PFSK-1 (cell line): ENCODE measurements at regions not wholly inside any gene's neighbourhood (a gene's known extent, or its start where the extent isn't known, plus 50 kb on each side); places are given as distances from the start of the nearest gene placed in this dataset.

Experiments
- FOXP2 ChIP-seq: optimal IDR thresholded peaks from 2 replicates; pipeline ENCODE3; 2011; ENCODE audit warnings: borderline replicate concordance, control low read depth, inconsistent platforms; ENCODE audit not compliant: insufficient read depth; ENCODE audit errors: extremely low read length, extremely low read depth
- POLR2AphosphoS5 ChIP-seq: IDR thresholded peaks from 2 replicates; pipeline ENCODE4 v1.6.1; 2012; ENCODE audit warnings: low read depth, mild to moderate bottlenecking, control low read depth, low read length, moderate library complexity
- REST ChIP-seq, 2 experiments: IDR thresholded peaks; 2 replicates each; pipeline versions ENCODE4 v1.6.1 to v1.8.0; 2011 to 2012; ENCODE audit warnings: low read depth in 2 of 2, low read length in 2 of 2, control low read depth in 1 of 2, inconsistent platforms in 1 of 2, mild to moderate bottlenecking in 1 of 2, moderate library complexity in 1 of 2; ENCODE audit not compliant: insufficient read depth in 1 of 2
- SIN3A ChIP-seq: IDR thresholded peaks from 2 replicates; pipeline ENCODE4 v1.6.1; 2012; ENCODE audit warnings: mild to moderate bottlenecking, low read length, moderate library complexity, borderline replicate concordance; ENCODE audit not compliant: insufficient read depth
- TAF1 ChIP-seq: IDR thresholded peaks from 2 replicates; pipeline ENCODE4 v1.6.1; 2012; ENCODE audit warnings: low read length, control low read depth, borderline replicate concordance; ENCODE audit not compliant: insufficient read depth

- TF ChIP-seq POLR2AphosphoS5 (no peak), SIN3A (no peak), REST (IDR thresholded peaks at IDR 0.05; ENCODE audit: insufficient read depth in 1 of 2, low read depth in 2 of 2, low read length in 2 of 2) (no peak), FOXP2 (no peak), TAF1 (no peak)
Observed at GRCh38 chr2:144261966-144262365, 258.0 kb downstream of the ZEB2 start.
